ENCODE measurements at regions not wholly inside any gene's neighbourhood (a gene's known extent, or its start where the extent isn't known, plus 50 kb on each side); places are given as distances from the start of the nearest gene placed in this dataset.

DNA sequence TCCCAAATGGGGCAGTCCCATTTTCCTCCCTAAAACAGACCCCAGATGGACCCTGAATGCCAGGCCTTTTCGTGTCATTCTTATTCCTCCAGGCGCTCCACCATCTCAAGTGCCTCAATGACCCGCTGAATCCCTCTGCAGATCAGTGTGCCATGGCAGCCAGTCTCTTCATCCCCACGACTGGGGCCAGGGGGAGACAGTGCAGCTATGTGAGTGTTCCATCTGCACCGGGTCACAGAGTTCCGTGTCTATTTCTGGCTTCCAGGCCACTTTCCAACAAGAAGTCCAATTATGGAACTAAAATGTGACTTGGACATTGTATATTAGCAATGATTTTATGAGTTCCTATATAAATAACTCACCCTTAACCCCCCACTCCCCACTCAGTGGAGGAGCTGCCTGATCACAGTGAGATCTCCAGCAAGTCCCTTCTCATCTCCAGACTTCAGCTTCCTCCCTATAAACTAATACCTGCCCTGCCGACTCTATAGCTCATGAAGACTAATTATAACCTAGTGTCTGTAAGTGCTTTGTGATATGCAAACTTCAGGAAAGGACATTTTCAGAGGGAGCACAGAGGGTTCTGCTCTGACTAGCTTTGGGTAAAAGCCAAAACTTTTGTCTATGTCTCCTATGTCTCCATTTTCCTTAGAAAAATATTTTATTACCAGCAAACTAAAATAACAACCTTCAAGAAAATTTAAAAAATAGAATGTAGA lies 56.3 kb upstream of the NFASC start:
- TF ChIP-seq HOXA7 (CRISPR knock-in tag; IDR thresholded peaks at IDR 0.05) (no peak), ATOH8 (CRISPR knock-in tag; IDR thresholded peaks at IDR 0.05; ENCODE audit: low read depth) (no peak)

Data from A549 (cell line).